MCF 10A (cell line): ENCODE measurements at regions not wholly inside any gene's neighbourhood (a gene's known extent, or its start where the extent isn't known, plus 50 kb on each side); places are given as distances from the start of the nearest gene placed in this dataset.

Experiments
- BruUV-seq: library from RNA; stranded (reverse); fragments of 400-500 nt; replicated peaks from 2 replicates; lab custom pipeline; 2021; lab: Mats Ljungman, UMichigan
- CTCF ChIA-PET: fragments of 300-600 bp; sonication (Branson Sonifier 250); formaldehyde crosslinking; extraction: SDS; loops from one replicate; lab custom pipeline; 2021; ENCODE audit warnings: antibody characterized with exemption, inconsistent platforms; lab: Yijun Ruan, JAX
- POLR2A ChIA-PET: fragments of 300-600, 350-650 bp; sonication (Branson Sonifier 250); formaldehyde crosslinking; extraction: SDS; loops from one replicate; lab custom pipeline; 2020; ENCODE audit warnings: antibody characterized with exemption, inconsistent platforms; lab: Yijun Ruan, JAX
- DNase-seq: peaks from one replicate; pipeline ENCODE4 v3.0.0-alpha.2; 2018; ENCODE audit not compliant: unreplicated experiment
- H3K27ac Mint-ChIP-seq: one replicate; pipeline ENCODE4 v1.8.0; 2022; ENCODE audit warnings: mild to moderate bottlenecking, low read depth, mixed read lengths; ENCODE audit not compliant: unreplicated experiment
- H3K27me3 Mint-ChIP-seq: one replicate; pipeline ENCODE4 v1.8.0; 2022; ENCODE audit warnings: mixed read lengths; ENCODE audit not compliant: insufficient read depth, unreplicated experiment
- H3K36me3 Mint-ChIP-seq: one replicate; pipeline ENCODE4 v1.8.0; 2022; ENCODE audit warnings: mild to moderate bottlenecking, moderate library complexity, mixed read lengths; ENCODE audit not compliant: insufficient read depth, unreplicated experiment
- H3K4me1 Mint-ChIP-seq: one replicate; pipeline ENCODE4 v1.8.0; 2022; ENCODE audit warnings: mixed read lengths; ENCODE audit not compliant: insufficient read depth, unreplicated experiment
- H3K4me3 Mint-ChIP-seq: one replicate; pipeline ENCODE4 v1.8.0; 2022; ENCODE audit warnings: mild to moderate bottlenecking, moderate library complexity, mixed read lengths; ENCODE audit not compliant: unreplicated experiment
- H3K9me3 Mint-ChIP-seq: one replicate; pipeline ENCODE4 v1.8.0; 2022; ENCODE audit warnings: mixed read lengths; ENCODE audit not compliant: unreplicated experiment
- CTCF ChIP-seq: fragments of 200-600 bp; IDR thresholded peaks from one replicate; pipeline ENCODE4 v1.8.0; 2022; ENCODE audit warnings: antibody characterized with exemption, mild to moderate bottlenecking; ENCODE audit not compliant: unreplicated experiment
- intact Hi-C: fragments of 100-400 bp; cut with micrococcal nuclease; formaldehyde crosslinking; loops from 2 replicates; pipeline ENCODE4 v1.14.1; 2022

GRCh38 chr22:49015993-49016908, 811.4 kb downstream of the BRD1 start:
- intact Hi-C loops: no loop called here
- no peak overlapping the region for H3K27ac Mint-ChIP-seq
- peaks cover 6% of the 10 kb centered on the region for H3K9me3 Mint-ChIP-seq
- no peaks in the 10 kb centered on the region for H3K4me1 Mint-ChIP-seq
- no peak for DNase-seq
- CTCF ChIA-PET: interaction anchor here (0.6 kb wide), 1 partner anchor 115 kb away, joined by 3 read pairs; no protein-coding TSS in a partner anchor
- H3K27me3 Mint-ChIP-seq: no peaks in the 10 kb centered on the region
- H3K36me3 Mint-ChIP-seq: peaks cover 6% of the 10 kb centered on the region
- BruUV-seq: no TSS peak
- no peak overlapping the region for H3K4me3 Mint-ChIP-seq
- POLR2A ChIA-PET: no interaction called here
- TF ChIP-seq CTCF: no peak

GRCh38 chr22:49015459-49015858, 812.2 kb downstream of the BRD1 start:
- intact Hi-C loops: no loop called here
- peaks cover 6% of the 10 kb centered on the region for H3K9me3 Mint-ChIP-seq
- H3K27ac Mint-ChIP-seq: no peak overlapping the region
- no peak for TF ChIP-seq CTCF
- H3K36me3 Mint-ChIP-seq: peaks cover 6% of the 10 kb centered on the region
- no peak for DNase-seq
- no TSS peak for BruUV-seq
- H3K27me3 Mint-ChIP-seq: no peaks in the 10 kb centered on the region
- POLR2A ChIA-PET: no interaction called here
- CTCF ChIA-PET: no interaction called here
- H3K4me3 Mint-ChIP-seq: no peak overlapping the region
- no peaks in the 10 kb centered on the region for H3K4me1 Mint-ChIP-seq

- intact Hi-C loops: no loop called here
- no peaks in the 10 kb centered on the region for H3K9me3 Mint-ChIP-seq
- peaks cover 6% of the 10 kb centered on the region for H3K36me3 Mint-ChIP-seq
- no peaks in the 10 kb centered on the region for H3K4me1 Mint-ChIP-seq
- H3K4me3 Mint-ChIP-seq: no peak overlapping the region
- no peaks in the 10 kb centered on the region for H3K27me3 Mint-ChIP-seq
- no TSS peak for BruUV-seq
- TF ChIP-seq CTCF: no peak
- POLR2A ChIA-PET: no interaction called here
- DNase-seq: no peak
- CTCF ChIA-PET: no interaction called here
- no peak overlapping the region for H3K27ac Mint-ChIP-seq
Observed at GRCh38 chr22:49014227-49015201, 813.2 kb downstream of the BRD1 start.

DNA sequence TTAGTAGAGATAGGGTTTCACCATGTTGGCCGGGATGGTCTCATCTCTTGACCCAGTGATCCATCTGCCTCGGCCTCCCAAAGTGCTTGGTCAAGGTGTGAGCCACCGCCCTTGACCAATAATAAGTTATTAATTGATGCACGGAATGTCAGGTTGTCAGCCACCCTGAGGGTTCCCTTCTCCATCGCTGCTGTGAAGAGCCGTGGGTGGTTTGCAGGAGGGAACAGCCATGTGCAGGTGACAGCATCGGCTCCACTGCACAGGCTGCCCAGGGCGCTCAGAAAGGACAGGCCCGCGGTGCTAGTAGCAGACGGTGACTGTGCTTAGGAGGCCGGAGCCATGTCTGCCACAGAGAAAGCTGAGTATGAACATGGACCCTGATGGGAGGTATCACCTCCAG, 814.0 kb downstream of the BRD1 start:
- Mint-ChIP-seq H3K27ac (no peak overlapping the region), H3K27me3 (no peaks in the 10 kb centered on the region), H3K36me3 (peaks cover 6% of the 10 kb centered on the region), H3K9me3 (peaks cover 7% of the 10 kb centered on the region), H3K4me3 (no peak overlapping the region), H3K4me1 (no peaks in the 10 kb centered on the region)
- TF ChIP-seq CTCF: no peak
- ChIA-PET CTCF (no interaction called here), POLR2A (no interaction called here)
- no TSS peak for BruUV-seq
- no peak for DNase-seq
- intact Hi-C loops: no loop called here
